Small intestine (tissue), 7 donors: ENCODE measurements at regions not wholly inside any gene's neighbourhood (a gene's known extent, or its start where the extent isn't known, plus 50 kb on each side); places are given as distances from the start of the nearest gene placed in this dataset.

Source experiments
- DNase-seq, 2 donors: peaks; one replicate each; pipeline versions ENCODE4 v3.0.0 to v3.0.0-alpha.2; 2013
- FAIRE-seq: peaks from 2 replicates; lab custom pipeline; 2012; peaks lifted over from hg19 to GRCh38; lab: Jason Lieb, UNC
- H3K27ac ChIP-seq, 3 donors: one replicate each; pipeline ENCODE4 v1.5.1; 2013; ENCODE audit warnings: low read length in 2 of 3, mild to moderate bottlenecking in 2 of 3, control low read depth in 1 of 3, inconsistent platforms in 1 of 3, low read depth in 1 of 3, moderate library complexity in 1 of 3
- H3K27me3 ChIP-seq, 3 donors: one replicate each; pipeline ENCODE4 v1.6.1; 2013; ENCODE audit warnings: low read length in 3 of 3, inconsistent platforms in 1 of 3; ENCODE audit not compliant: control insufficient read depth in 3 of 3, insufficient read depth in 3 of 3
- H3K36me3 ChIP-seq, 3 donors: one replicate each; pipeline ENCODE4 v1.6.1; 2013; ENCODE audit warnings: low read length in 3 of 3, inconsistent platforms in 1 of 3, low read depth in 1 of 3, mild to moderate bottlenecking in 1 of 3, moderate library complexity in 1 of 3; ENCODE audit not compliant: control insufficient read depth in 3 of 3, insufficient read depth in 2 of 3
- H3K4me1 ChIP-seq, 3 donors: one replicate each; pipeline ENCODE4 v1.6.1; 2013; ENCODE audit warnings: low read length in 2 of 3, inconsistent platforms in 1 of 3, low read depth in 1 of 3, mild to moderate bottlenecking in 1 of 3, moderate library complexity in 1 of 3; ENCODE audit not compliant: control insufficient read depth in 3 of 3, insufficient read depth in 2 of 3
- H3K4me3 ChIP-seq, 3 donors: one replicate each; pipeline ENCODE4 v1.5.1; 2013; ENCODE audit warnings: low read length in 3 of 3, control low read depth in 1 of 3, inconsistent platforms in 1 of 3, low read depth in 1 of 3, mild to moderate bottlenecking in 1 of 3, moderate library complexity in 1 of 3
- H3K9me3 ChIP-seq, 2 donors: one replicate each; pipeline ENCODE4 v1.6.1; 2013; ENCODE audit warnings: low read depth in 1 of 2, low read length in 1 of 2; ENCODE audit not compliant: control insufficient read depth in 2 of 2, insufficient read depth in 1 of 2
- WGBS, 3 donors: extraction: QIAGEN DNeasy Blood & Tissue Kit; methylation state at CpG; one replicate each; pipeline ENCODE4 v1.1.7; 2013; 5-methylcytosine and 5-hydroxymethylcytosine counted together
- donor health status: healthy with polysubstance abuse.
- donor health status: control.
- donor health status: control.
- donor health status: Bipolar disorder and iron deficiency.
- donor health status: healthy.

- Histone ChIP-seq H3K36me3 (no peaks in the 10 kb centered on the region), H3K27me3 (no peaks in the 10 kb centered on the region), H3K4me1 (no peaks in the 10 kb centered on the region), H3K27ac (no peak overlapping the region), H3K9me3 (no peaks in the 10 kb centered on the region), H3K4me3 (no peak overlapping the region)
- FAIRE-seq (no peak), DNase-seq (no peak)
- WGBS, 3 donors = 78 to 86% (median 86%) methylated on average over 5 to 6 of the region's 6 CpGs
Measured at GRCh38 chr10:42969909-42970308, 107.0 kb upstream of the RET start.

DNA sequence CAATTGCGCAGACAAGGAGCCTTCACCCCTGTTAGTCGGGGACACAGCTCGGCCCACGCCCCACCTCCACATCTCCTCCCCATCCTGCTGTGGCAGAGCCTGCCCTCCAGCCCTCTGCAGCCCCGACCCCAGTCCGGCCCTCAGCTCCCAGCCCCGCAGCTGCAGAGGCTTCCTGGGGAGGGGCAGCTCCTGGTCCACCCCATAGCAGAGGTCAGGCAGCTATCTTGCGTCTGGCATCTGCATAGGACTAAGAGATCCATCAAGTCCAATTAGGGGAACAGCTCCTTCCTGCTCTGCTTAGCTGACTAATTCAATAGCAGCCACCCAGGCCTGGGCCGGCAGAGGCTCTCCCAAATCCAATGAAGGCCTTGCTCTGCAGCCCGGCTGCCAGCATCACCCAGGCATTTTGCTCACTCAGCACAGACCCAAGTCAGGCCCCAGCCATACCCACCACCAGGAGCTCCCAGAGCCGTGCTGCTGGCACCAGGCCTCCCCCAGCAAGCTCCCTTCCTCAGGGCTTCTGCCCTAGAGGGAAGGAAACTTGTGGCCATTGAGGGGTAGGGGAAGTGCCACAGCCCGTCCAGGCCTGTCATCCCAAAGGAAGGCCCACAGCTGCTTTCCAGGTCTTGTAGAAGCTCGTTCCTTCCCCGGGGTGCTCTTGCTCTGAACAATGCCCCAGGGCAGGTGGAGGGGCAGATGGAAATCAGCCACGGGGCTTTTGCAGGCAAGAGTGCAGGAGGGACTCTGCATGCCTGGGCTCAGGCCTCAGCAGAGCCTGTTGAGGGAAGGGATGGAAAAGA lies 106.2 kb upstream of the RET start:
- no peak overlapping the region for H3K4me3 ChIP-seq
- 80 to 84% (median 83%) methylated on average over 14 to 15 of the region's 15 CpGs for WGBS, 3 donors
- no peaks in the 10 kb centered on the region for H3K36me3 ChIP-seq
- FAIRE-seq (no peak), DNase-seq (no peak)
- no peak overlapping the region for H3K27ac ChIP-seq
- no peaks in the 10 kb centered on the region for H3K9me3 ChIP-seq
- no peaks in the 10 kb centered on the region for H3K4me1 ChIP-seq
- H3K27me3 ChIP-seq = no peaks in the 10 kb centered on the region

DNA sequence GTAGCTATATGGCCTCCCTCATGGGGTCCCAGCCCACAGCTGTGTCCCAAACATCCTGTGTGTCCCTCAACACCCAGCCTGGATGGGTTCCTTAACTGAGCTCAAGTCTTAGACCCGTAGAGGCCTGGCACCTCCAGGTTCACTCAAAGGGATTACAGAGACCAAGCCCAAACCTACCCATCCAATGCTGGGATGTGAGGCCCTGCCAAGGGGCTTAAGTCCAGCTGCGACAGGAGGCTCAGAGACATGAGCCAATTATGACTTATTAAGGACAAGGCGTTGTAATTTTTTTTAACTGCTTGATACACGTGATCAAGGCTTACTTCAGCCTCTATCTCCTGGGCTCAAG lies 105.6 kb upstream of the RET start:
- H3K4me3 ChIP-seq = no peak overlapping the region
- H3K27me3 ChIP-seq = no peaks in the 10 kb centered on the region
- WGBS, 3 donors = 72 to 80% (median 77%) methylated on average over 4 of the region's 4 CpGs
- DNase-seq (no peak), FAIRE-seq (no peak)
- H3K36me3 ChIP-seq = no peaks in the 10 kb centered on the region
- H3K27ac ChIP-seq = no peak overlapping the region
- no peaks in the 10 kb centered on the region for H3K4me1 ChIP-seq
- no peaks in the 10 kb centered on the region for H3K9me3 ChIP-seq

DNA sequence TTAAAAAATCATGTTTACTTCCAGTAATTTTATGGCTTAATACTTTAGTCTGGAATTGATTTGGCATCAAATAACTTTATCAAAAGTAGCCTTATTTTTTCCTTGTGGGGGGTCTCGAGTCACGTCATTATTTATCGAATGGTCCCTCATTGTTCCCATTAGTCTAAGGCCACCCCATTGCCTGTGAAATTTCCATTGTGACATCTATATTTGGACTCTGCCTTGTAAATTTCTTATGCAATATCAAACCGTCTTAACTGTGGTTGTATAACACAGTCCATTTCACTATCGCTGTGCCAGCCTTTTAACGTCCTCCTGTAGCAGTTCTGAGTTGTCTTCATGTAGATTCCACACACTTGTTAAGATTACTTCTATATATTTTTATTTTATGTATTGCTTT lies 103.9 kb upstream of the RET start:
- Histone ChIP-seq H3K4me3 (no peak overlapping the region), H3K27me3 (no peaks in the 10 kb centered on the region), H3K27ac (no peak overlapping the region), H3K9me3 (no peaks in the 10 kb centered on the region), H3K4me1 (no peaks in the 10 kb centered on the region), H3K36me3 (no peaks in the 10 kb centered on the region)
- FAIRE-seq (no peak), DNase-seq (peak in 1 of 2 donors; percentile 17)
- WGBS, 3 donors = 17 to 53% (median 41%) methylated on average over 6 of the region's 6 CpGs

DNA sequence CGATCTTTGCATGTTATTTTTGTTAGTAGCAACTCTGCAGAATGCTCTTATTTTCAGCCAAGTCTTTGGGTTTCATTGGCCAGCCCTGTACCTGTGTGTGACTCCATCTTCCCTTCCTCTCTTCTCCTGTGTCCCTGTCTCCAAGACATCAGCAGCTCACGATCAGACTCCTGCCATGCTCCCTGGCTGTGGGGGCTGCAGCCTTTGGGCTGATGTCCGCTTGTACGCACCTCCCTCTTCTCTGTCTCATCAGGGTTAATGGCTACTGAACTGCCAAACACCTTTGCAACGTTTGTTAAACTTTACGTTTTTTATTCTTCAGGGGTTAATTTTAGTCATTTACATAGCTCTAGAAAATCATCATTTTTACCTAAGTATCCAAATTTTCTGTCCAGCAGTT lies 103.5 kb upstream of the RET start:
- no peak overlapping the region for H3K27ac ChIP-seq
- DNase-seq (no peak), FAIRE-seq (no peak)
- WGBS, 3 donors = 79 to 87% (median 84%) methylated on average over 6 of the region's 6 CpGs
- no peak overlapping the region for H3K4me3 ChIP-seq
- H3K36me3 ChIP-seq = no peaks in the 10 kb centered on the region
- H3K27me3 ChIP-seq = no peaks in the 10 kb centered on the region
- no peaks in the 10 kb centered on the region for H3K9me3 ChIP-seq
- H3K4me1 ChIP-seq = no peaks in the 10 kb centered on the region

DNA sequence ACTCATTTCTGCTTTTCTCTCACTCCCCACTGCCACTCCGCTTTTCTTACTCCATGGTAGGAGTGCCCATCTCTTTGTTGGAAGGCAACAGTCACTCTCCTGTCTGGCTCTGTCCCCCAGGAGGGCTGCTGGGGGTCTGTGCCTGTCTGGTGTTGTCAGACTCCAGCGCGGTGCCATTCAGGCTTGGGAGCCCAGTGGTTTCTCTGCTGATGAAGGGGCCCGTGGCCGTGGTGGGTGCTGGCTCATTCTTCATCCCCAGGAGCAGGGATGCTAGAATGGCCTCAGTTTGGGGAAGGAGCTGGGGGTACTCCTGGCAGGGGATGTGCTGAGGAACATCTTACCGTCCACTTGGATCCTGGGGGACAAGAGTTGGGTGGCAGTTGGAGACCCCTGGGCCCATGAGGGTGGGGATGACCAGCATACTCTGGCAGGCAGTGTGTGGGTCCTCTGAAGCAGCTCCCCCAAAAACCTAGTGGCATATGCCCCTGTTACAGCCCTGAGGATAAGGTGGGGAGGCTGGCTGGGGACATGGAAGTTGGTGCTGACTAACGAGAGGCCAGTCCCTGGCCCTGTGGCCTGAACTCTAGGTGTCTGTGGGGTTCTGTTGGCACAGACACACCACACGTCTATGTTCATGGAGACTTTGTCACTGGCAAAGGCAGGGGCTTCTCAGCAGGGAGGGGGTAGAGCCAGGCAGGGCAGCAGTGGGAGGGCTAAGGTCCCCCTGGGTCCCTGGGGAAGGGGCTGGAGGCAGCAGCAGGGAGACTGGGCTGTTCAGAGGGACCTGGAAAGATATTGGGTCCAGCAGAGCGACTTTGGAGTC lies 102.8 kb upstream of the RET start:
- H3K4me3 ChIP-seq = no peak overlapping the region
- no peaks in the 10 kb centered on the region for H3K4me1 ChIP-seq
- FAIRE-seq (no peak), DNase-seq (no peak)
- H3K27me3 ChIP-seq = no peaks in the 10 kb centered on the region
- H3K36me3 ChIP-seq = no peaks in the 10 kb centered on the region
- WGBS, 3 donors = 85 to 92% (median 90%) methylated on average over 9 of the region's 9 CpGs
- H3K9me3 ChIP-seq = no peaks in the 10 kb centered on the region
- H3K27ac ChIP-seq = no peak overlapping the region

DNA sequence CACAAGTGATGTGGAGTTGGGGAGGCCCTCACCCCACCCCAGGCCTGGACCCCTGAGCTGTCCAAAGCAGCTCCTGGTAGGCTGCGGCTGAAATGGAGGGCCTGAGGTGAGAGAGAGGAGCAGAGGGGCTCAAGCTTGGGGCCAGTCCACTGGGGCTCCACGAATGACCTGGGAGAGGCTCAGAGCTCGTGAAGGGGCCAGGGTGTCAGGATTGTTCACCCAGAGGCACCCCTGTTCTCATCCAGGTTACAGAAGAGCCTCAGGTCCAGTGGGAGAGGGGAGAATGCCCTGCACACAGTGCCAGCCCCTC lies 102.2 kb upstream of the RET start:
- Histone ChIP-seq H3K27ac (no peak overlapping the region), H3K9me3 (no peaks in the 10 kb centered on the region), H3K4me3 (no peak overlapping the region), H3K4me1 (no peaks in the 10 kb centered on the region), H3K27me3 (no peaks in the 10 kb centered on the region), H3K36me3 (no peaks in the 10 kb centered on the region)
- no peak for DNase-seq
- no peak for FAIRE-seq
- WGBS, 3 donors = 77 to 91% (median 88%) methylated on average over 3 of the region's 3 CpGs

DNA sequence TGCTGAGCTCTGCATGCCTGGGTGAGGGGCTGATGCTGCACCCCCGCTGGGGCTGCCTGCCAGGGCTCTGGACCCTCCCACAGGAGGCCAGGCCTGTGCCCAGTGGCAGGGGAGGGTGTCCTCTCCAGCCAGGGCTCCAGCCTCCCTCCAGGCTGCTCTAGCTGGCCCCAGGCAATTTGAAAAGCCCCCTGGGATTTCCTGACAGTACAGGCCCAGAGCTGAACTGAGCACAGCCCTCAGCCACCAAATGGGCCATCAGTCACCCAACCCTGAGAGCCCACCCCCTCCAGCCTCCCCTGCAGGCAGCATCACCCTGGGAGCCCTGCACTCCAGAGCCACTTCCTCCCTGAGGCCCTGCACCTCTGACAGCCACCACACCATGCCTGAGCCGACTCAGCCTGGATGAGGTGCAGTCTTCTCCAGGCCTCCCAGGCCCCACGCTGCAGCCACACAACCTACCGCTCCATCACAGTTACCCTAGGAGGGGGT lies 101.8 kb upstream of the RET start:
- Histone ChIP-seq H3K4me1 (no peaks in the 10 kb centered on the region), H3K4me3 (no peak overlapping the region), H3K9me3 (no peaks in the 10 kb centered on the region), H3K36me3 (no peaks in the 10 kb centered on the region), H3K27ac (no peak overlapping the region), H3K27me3 (no peaks in the 10 kb centered on the region)
- DNase-seq (no peak), FAIRE-seq (no peak)
- WGBS, 3 donors = 65 to 76% (median 75%) methylated on average over 4 of the region's 4 CpGs
